Heart right ventricle (tissue), 16 donors: ENCODE measurements at regions not wholly inside any gene's neighbourhood (a gene's known extent, or its start where the extent isn't known, plus 50 kb on each side); places are given as distances from the start of the nearest gene placed in this dataset.
"Not testable (repeated sequence)": the region's sequence is repeated elsewhere in the genome, so short reads cannot be mapped to it uniquely, and the experiment has no call there.

ENCODE experiments used
- ATAC-seq, 8 donors: fragments of 200-7000 bp; cut with Tn5 transposase; one replicate each; pipeline ENCODE4 v1.9.1; 2020; ENCODE audit warnings: mild to moderate bottlenecking in 8 of 8, moderate library complexity in 8 of 8, moderate number of reproducible peaks in 1 of 8
- DNase-seq, 2 donors: peaks; one replicate each; pipeline ENCODE4 v3.0.0-alpha.2; 2020
- H3K27ac ChIP-seq, 10 donors: fragments of 200-600 bp; sonication (generic) in 2 of 10; one replicate each; pipeline versions ENCODE4 v1.5.0 to v1.8.0; 2020 to 2022; ENCODE audit warnings: mild to moderate bottlenecking in 3 of 10
- H3K27me3 ChIP-seq, 7 donors: fragments of 200-600 bp; one replicate each; pipeline ENCODE4 v1.8.0; 2021 to 2022; ENCODE audit warnings: mild to moderate bottlenecking in 2 of 7
- H3K36me3 ChIP-seq, 9 donors: fragments of 200-600 bp; sonication (generic) in 1 of 9; one replicate each; pipeline versions ENCODE4 v1.5.0 to v1.8.0; 2020 to 2022; ENCODE audit warnings: mild to moderate bottlenecking in 2 of 9
- H3K4me1 ChIP-seq, 9 donors: fragments of 200-600 bp; sonication (generic) in 1 of 9; one replicate each; pipeline versions ENCODE4 v1.5.0 to v1.8.0; 2020 to 2022; ENCODE audit warnings: mild to moderate bottlenecking in 4 of 9
- H3K4me3 ChIP-seq, 10 donors: fragments of 200-600 bp; sonication (generic) in 2 of 10; one replicate each; pipeline versions ENCODE4 v1.5.0 to v1.8.0; 2020 to 2022; ENCODE audit warnings: mild to moderate bottlenecking in 7 of 10, moderate library complexity in 2 of 10
- H3K9me3 ChIP-seq, 11 donors: fragments of 200-600 bp in 10 of 11; sonication (generic) in 2 of 11; one replicate each; pipeline versions ENCODE4 v1.5.0 to v1.8.0; 2013 to 2022; ENCODE audit warnings: mild to moderate bottlenecking in 2 of 11, control low read depth in 1 of 11, moderate library complexity in 1 of 11
- WGBS, 2 donors: extraction: QIAGEN DNeasy Blood & Tissue Kit; methylation state at CpG; one replicate each; pipeline ENCODE4 v1.1.7; 2013; ENCODE audit warnings: inconsistent platforms in 1 of 2; 5-methylcytosine and 5-hydroxymethylcytosine counted together
- intact Hi-C, 10 donors: fragments of 100-400 bp; cut with DNase I; formaldehyde crosslinking; loops; one replicate each; pipeline versions ENCODE4 v1.11.1 to v1.14.2; 2022
- TF ChIP-seq, protein P1 (sequence below), 9 donors: fragments of 200-600 bp; sonication (generic) in 2 of 9; IDR thresholded peaks; one replicate each; pipeline versions ENCODE4 v1.5.0 to v1.8.0; 2021 to 2022; ENCODE audit warnings: antibody characterized with exemption in 9 of 9, mild to moderate bottlenecking in 5 of 9, moderate library complexity in 1 of 9
- donor health status: Arrhythmogenic right ventricular cardiomyopathy.
- donor health status: ischemic (EF 13 %, LVEDD 7.1; RV severe dilation, severe dysfunction).
- donor health status: healthy with polysubstance abuse.
- donor health status: DM: no; HTN: yes; CAD: no.
- donor health status: DM: no; HTN: no; CAD: no.
- donor health status: ischemic (EF 25% LVEDD 6.9; RV normal size, moderate dysfunction).
- donor health status: ischemic (EF 25% LVEDD 5.7; RV mildly dilated, moderate dysfunction).
- donor health status: healthy.
- donor health status: DM: yes; HTN: yes; CAD: no.
- donor health status: Ischemic cardiomyopathy.
- donor health status: ischemic (EF 35%, LVEDD 5.7; RV mildly dilated, moderate dysfunction).
- donor health status: nonischemic (EF 11% LVEDD 7.7; RV severe dilation, severe dysfunction).
- donor health status: DM: yes; HTN: yes; CAD: no.
- donor health status: PGD.
- donor health status: ischemic (EF 29% LVEDD 5.4; RV normal size, mild dysfunction).
- donor health status: nonischemic (EF 23%, LVEDD 6.1; RV moderate dilation, normal function).

DNA sequence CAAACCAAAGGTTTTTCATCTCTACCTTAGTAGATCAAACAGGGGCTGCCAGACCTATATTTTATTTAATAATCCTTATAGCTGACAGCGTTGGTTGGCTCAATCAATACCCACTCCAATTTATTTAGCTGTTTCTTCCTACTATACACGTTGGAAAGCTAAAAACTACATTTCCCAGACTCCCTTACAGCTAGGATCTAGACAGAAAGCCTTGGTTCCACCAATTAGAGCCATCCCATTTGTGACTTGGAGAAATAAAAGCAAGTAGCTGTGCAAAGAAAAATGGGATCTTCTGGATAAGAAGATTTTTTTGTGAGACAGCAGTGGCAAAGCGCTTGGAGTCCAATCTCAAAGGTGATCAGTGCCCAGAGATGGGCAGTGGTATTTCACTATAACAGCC, 331.3 kb upstream of the MEIS1 start:
- ATAC-seq (no peak), DNase-seq (no peak)
- no peaks in the 10 kb centered on the region for H3K4me1 ChIP-seq
- H3K4me3 ChIP-seq: no peak overlapping the region
- 72 to 77% methylated on average over 3 of the region's 3 CpGs for WGBS, 2 donors
- intact Hi-C loops: no loop called here
- H3K36me3 ChIP-seq: no peaks in the 10 kb centered on the region
- TF ChIP-seq, protein P1, sequence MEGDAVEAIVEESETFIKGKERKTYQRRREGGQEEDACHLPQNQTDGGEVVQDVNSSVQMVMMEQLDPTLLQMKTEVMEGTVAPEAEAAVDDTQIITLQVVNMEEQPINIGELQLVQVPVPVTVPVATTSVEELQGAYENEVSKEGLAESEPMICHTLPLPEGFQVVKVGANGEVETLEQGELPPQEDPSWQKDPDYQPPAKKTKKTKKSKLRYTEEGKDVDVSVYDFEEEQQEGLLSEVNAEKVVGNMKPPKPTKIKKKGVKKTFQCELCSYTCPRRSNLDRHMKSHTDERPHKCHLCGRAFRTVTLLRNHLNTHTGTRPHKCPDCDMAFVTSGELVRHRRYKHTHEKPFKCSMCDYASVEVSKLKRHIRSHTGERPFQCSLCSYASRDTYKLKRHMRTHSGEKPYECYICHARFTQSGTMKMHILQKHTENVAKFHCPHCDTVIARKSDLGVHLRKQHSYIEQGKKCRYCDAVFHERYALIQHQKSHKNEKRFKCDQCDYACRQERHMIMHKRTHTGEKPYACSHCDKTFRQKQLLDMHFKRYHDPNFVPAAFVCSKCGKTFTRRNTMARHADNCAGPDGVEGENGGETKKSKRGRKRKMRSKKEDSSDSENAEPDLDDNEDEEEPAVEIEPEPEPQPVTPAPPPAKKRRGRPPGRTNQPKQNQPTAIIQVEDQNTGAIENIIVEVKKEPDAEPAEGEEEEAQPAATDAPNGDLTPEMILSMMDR (IDR thresholded peaks at IDR 0.05): no peak
- H3K27ac ChIP-seq: no peak overlapping the region
- H3K27me3 ChIP-seq: no peaks in the 10 kb centered on the region
- H3K9me3 ChIP-seq: no peaks in the 10 kb centered on the region

DNA sequence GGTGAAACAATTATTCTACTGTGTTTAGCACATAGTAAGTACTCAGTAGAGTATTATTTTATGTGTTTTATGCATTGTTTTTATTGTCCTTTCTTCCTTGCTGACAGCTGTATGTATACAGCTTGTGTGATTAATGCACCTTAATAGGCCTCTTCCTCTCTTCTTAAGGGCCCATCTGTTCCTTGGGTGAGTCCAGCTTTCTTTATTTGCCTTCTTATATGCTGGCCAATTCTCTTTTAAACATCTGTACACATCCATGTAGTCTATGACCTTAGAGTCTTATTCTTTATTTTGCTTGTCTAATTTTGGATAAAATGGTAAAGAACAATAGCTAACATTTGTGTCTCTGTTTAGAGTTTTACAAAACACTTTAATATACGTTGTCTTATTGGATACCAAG, 333.7 kb upstream of the MEIS1 start:
- intact Hi-C loops: no loop called here
- WGBS, 2 donors: 74 to 75% methylated on average over 1 of the region's 1 CpG
- TF ChIP-seq, protein P1 (IDR thresholded peaks at IDR 0.05): no peak
- ATAC-seq: no peak
- DNase-seq: no peak
- H3K36me3 ChIP-seq: no peaks in the 10 kb centered on the region
- no peaks in the 10 kb centered on the region for H3K9me3 ChIP-seq
- H3K4me3 ChIP-seq: no peak overlapping the region
- no peaks in the 10 kb centered on the region for H3K27me3 ChIP-seq
- no peak overlapping the region for H3K27ac ChIP-seq
- no peaks in the 10 kb centered on the region for H3K4me1 ChIP-seq

DNA sequence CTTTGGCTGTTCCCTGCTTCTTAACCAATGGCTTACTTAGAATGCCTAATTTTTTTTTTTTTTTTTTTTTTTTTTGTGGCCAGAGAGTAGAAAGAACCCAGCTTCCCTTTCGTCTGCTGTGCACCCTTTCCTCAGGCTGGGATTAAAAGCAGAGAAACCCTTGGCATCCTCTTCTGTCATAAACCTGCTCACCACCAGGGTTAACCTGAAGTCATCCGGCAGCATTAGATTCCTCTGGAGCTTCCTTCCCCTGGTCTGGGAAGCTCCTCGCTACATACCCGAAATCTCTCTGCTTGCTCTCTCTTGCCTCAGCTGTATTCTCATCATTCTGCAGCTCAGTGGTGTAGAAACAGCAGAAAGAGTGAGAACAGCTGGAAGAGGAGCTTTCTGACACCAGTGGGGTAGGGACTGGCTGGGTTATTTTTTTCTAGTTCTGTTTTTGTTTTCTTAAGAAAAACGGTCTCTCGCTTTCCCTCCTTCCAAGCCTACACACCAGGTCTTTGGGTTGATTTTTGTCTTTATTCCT, 339.0 kb upstream of the MEIS1 start:
- intact Hi-C loops: no loop called here

DNA sequence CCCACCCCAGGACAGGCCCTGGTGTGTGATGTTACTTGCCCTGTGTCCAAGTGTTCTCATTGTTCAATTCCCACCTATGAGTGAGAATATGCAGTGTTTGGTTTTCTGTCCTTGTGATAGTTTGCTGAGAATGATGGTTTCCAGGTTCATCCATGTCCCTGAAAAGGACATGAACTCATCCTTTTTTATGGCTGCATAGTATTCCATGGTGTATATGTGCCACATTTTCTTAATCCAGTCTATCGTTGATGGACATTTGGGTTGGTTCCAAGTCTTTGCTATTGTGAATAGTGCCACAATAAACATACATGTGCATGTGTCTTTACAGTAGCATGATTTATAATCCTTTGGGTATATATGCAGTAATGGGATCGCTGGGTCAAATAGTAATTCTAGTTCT, 340.2 kb upstream of the MEIS1 start:
- DNase-seq, ATAC-seq: not testable (repeated sequence)

More for the DNA sequence above, 339.0 kb upstream of the MEIS1 start:
- TF ChIP-seq, protein P1 (IDR thresholded peaks at IDR 0.05): no peak
- DNase-seq (no peak), ATAC-seq (peak in 1 of 8 donors; percentile 23)
- no peaks in the 10 kb centered on the region for H3K36me3 ChIP-seq
- no peak overlapping the region for H3K27ac ChIP-seq
- H3K27me3 ChIP-seq: no peaks in the 10 kb centered on the region
- H3K4me3 ChIP-seq: no peak overlapping the region
- no peaks in the 10 kb centered on the region for H3K4me1 ChIP-seq
- 56 to 65% methylated on average over 6 of the region's 6 CpGs for WGBS, 2 donors
- H3K9me3 ChIP-seq: no peaks in the 10 kb centered on the region

DNA sequence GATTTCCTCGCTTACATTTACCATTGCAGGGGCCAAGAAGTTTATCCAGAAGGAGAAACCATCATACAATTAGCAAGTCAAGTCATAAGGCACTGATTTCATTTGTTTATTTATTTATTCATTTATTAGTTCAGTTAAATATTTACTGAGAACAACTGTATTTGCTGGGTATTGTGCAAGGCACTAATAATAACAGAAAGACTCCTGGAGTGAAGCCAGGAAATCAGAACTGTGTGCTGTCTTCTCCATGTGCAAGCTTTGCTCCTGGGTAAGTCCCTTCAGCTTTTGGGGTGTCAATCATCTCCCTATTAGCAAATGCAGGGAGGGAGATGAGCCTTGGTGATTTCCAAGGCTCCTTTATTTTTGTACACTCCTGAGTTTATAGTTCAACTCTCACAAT, 341.6 kb upstream of the MEIS1 start:
- no peak overlapping the region for H3K4me3 ChIP-seq
- peaks cover 0 to 9% (median 0%) of the 10 kb centered on the region in 11 donors for H3K9me3 ChIP-seq
- 82 to 86% methylated on average over 1 of the region's 1 CpG for WGBS, 2 donors
- intact Hi-C loops: no loop called here
- H3K4me1 ChIP-seq: no peaks in the 10 kb centered on the region
- H3K27me3 ChIP-seq: no peaks in the 10 kb centered on the region
- no peak overlapping the region for H3K27ac ChIP-seq
- no peaks in the 10 kb centered on the region for H3K36me3 ChIP-seq
- no peak for ATAC-seq
- TF ChIP-seq, protein P1 (IDR thresholded peaks at IDR 0.05): no peak
- no peak for DNase-seq

More for the DNA sequence above, 340.2 kb upstream of the MEIS1 start:
- H3K27ac ChIP-seq, H3K4me3 ChIP-seq, H3K4me1 ChIP-seq, intact Hi-C loops, H3K9me3 ChIP-seq, H3K36me3 ChIP-seq, H3K27me3 ChIP-seq: not testable (repeated sequence)
- WGBS, 2 donors: 100% methylated on average over 1 of the region's 2 CpGs
